HEK293 (cell line): ENCODE measurements at regions not wholly inside any gene's neighbourhood (a gene's known extent, or its start where the extent isn't known, plus 50 kb on each side); places are given as distances from the start of the nearest gene placed in this dataset.

Source experiments
- CTCF ChIA-PET: fragments of 350-600 bp; formaldehyde crosslinking; extraction: SDS; loops from one replicate; lab custom pipeline; 2021; ENCODE audit warnings: antibody characterized with exemption; lab: Yijun Ruan, JAX
- POLR2A ChIA-PET: fragments of 300-600 bp; formaldehyde crosslinking; extraction: SDS; loops from one replicate; lab custom pipeline; 2020; ENCODE audit warnings: antibody characterized with exemption, inconsistent platforms; lab: Yijun Ruan, JAX
- H3K27ac ChIP-seq: fragments of 200-500 bp; sonication (Bioruptor generic); 2 replicates; pipeline ENCODE4 v1.5.1; 2014; ENCODE audit warnings: low read depth, low read length, control low read depth, inconsistent platforms; ENCODE audit errors: extremely low read depth
- H3K36me3 ChIP-seq, 2 experiments: fragments of 200-500 bp in 1 of 2; sonication (Bioruptor generic) in 1 of 2; 1 replicate in 1 of 2; 2 replicates in 1 of 2; pipeline ENCODE4 v1.5.1; 2014 to 2017; ENCODE audit warnings: inconsistent platforms in 2 of 2, low read length in 2 of 2; ENCODE audit not compliant: control insufficient read depth in 2 of 2, insufficient read depth in 1 of 2
- H3K4me1 ChIP-seq: fragments of 200-500 bp; sonication (Bioruptor generic); 2 replicates; pipeline ENCODE4 v1.5.1; 2014; ENCODE audit warnings: mild to moderate bottlenecking, low read length, inconsistent platforms; ENCODE audit not compliant: control insufficient read depth, insufficient read depth
- H3K4me3 ChIP-seq: 2 replicates; pipeline ENCODE4 v1.5.1; 2011; ENCODE audit warnings: low read depth, mild to moderate bottlenecking, control low read depth, low read length, moderate library complexity
- H3K9me3 ChIP-seq: fragments of 200-500 bp; sonication (Bioruptor generic); 2 replicates; pipeline ENCODE4 v1.5.1; 2014; ENCODE audit warnings: low read depth, low read length, inconsistent platforms; ENCODE audit not compliant: control insufficient read depth, insufficient read depth
- BCL11B ChIP-seq: fragments of 450-650 bp; formaldehyde crosslinking; IDR thresholded peaks from 2 replicates; pipeline ENCODE4 v1.5.1; 2016; ENCODE audit warnings: low read depth, missing biosample characterization, missing genetic modification characterization
- KLF9 ChIP-seq: fragments of 450-650 bp; formaldehyde crosslinking; IDR thresholded peaks from 2 replicates; pipeline ENCODE4 v1.5.1; 2016; ENCODE audit warnings: missing biosample characterization, missing genetic modification characterization, low read depth
- SETDB1 ChIP-seq: IDR thresholded peaks from one replicate; pipeline ENCODE4 v1.6.1; 2017; ENCODE audit warnings: mild to moderate bottlenecking, low read length, moderate library complexity, mixed read lengths; ENCODE audit not compliant: insufficient read length
- TRIM28 ChIP-seq: IDR thresholded peaks from 2 replicates; pipeline ENCODE4 v1.6.1; 2011; ENCODE audit warnings: low read length, control low read depth, borderline replicate concordance
- ZBTB17 ChIP-seq: fragments of 450-650 bp; formaldehyde crosslinking; IDR thresholded peaks from 2 replicates; pipeline ENCODE4 v1.5.1; 2016; ENCODE audit warnings: missing biosample characterization, missing genetic modification characterization
- ZBTB48 ChIP-seq: fragments of 450-650 bp; formaldehyde crosslinking; IDR thresholded peaks from 2 replicates; pipeline ENCODE4 v1.5.1; 2016; ENCODE audit warnings: missing biosample characterization, missing genetic modification characterization
- ZNF18 ChIP-seq: fragments of 450-650 bp; formaldehyde crosslinking; IDR thresholded peaks from 2 replicates; pipeline ENCODE4 v1.5.1; 2016; ENCODE audit warnings: missing biosample characterization, missing genetic modification characterization
- ZNF223 ChIP-seq: fragments of 450-650 bp; formaldehyde crosslinking; IDR thresholded peaks from 2 replicates; pipeline ENCODE4 v1.5.1; 2016; ENCODE audit warnings: missing biosample characterization, missing genetic modification characterization
- ZNF248 ChIP-seq: fragments of 450-650 bp; formaldehyde crosslinking; IDR thresholded peaks from 2 replicates; pipeline ENCODE4 v1.5.1; 2017; ENCODE audit warnings: missing biosample characterization, missing genetic modification characterization
- ZNF324 ChIP-seq: fragments of 450-650 bp; formaldehyde crosslinking; IDR thresholded peaks from 2 replicates; pipeline ENCODE4 v1.5.1; 2016; ENCODE audit warnings: missing biosample characterization, missing genetic modification characterization
- ZNF404 ChIP-seq: fragments of 450-650 bp; formaldehyde crosslinking; IDR thresholded peaks from 2 replicates; pipeline ENCODE4 v1.5.1; 2017; ENCODE audit warnings: missing biosample characterization, missing genetic modification characterization
- ZNF513 ChIP-seq: fragments of 450-650 bp; IDR thresholded peaks from 2 replicates; pipeline ENCODE4 v1.5.1; 2018; ENCODE audit warnings: missing biosample characterization, missing genetic modification characterization
- ZNF514 ChIP-seq: fragments of 450-650 bp; formaldehyde crosslinking; IDR thresholded peaks from 2 replicates; pipeline ENCODE4 v1.5.1; 2016; ENCODE audit warnings: missing biosample characterization, missing genetic modification characterization
- ZNF530 ChIP-seq: fragments of 450-650 bp; formaldehyde crosslinking; IDR thresholded peaks from 2 replicates; pipeline ENCODE4 v1.5.1; 2016; ENCODE audit warnings: low read depth, missing biosample characterization, missing genetic modification characterization
- ZNF561 ChIP-seq: fragments of 450-650 bp; IDR thresholded peaks from 2 replicates; pipeline ENCODE4 v1.5.1; 2018; ENCODE audit warnings: missing biosample characterization, missing genetic modification characterization, borderline replicate concordance
- ZNF600 ChIP-seq: fragments of 450-650 bp; formaldehyde crosslinking; IDR thresholded peaks from 2 replicates; pipeline ENCODE4 v1.5.1; 2016; ENCODE audit warnings: missing biosample characterization, missing genetic modification characterization
- ZNF624 ChIP-seq: fragments of 450-650 bp; formaldehyde crosslinking; IDR thresholded peaks from 2 replicates; pipeline ENCODE4 v1.5.1; 2017; ENCODE audit warnings: missing biosample characterization, missing genetic modification characterization
- ZNF626 ChIP-seq: fragments of 450-650 bp; sonication (Bioruptor Pico); formaldehyde crosslinking; IDR thresholded peaks from 2 replicates; pipeline ENCODE4 v1.5.1; 2018; ENCODE audit warnings: missing biosample characterization, missing genetic modification characterization, inconsistent platforms
- ZNF776 ChIP-seq: fragments of 450-650 bp; formaldehyde crosslinking; IDR thresholded peaks from 2 replicates; pipeline ENCODE4 v1.5.0; 2017; ENCODE audit warnings: missing biosample characterization, missing genetic modification characterization, borderline replicate concordance
- ZSCAN4 ChIP-seq: fragments of 450-650 bp; formaldehyde crosslinking; IDR thresholded peaks from 2 replicates; pipeline ENCODE4 v1.5.1; 2017; ENCODE audit warnings: missing biosample characterization, missing genetic modification characterization
- TF ChIP-seq, protein P1 (sequence below): fragments of 450-650 bp; formaldehyde crosslinking; IDR thresholded peaks from 2 replicates; pipeline ENCODE4 v1.5.1; 2016; ENCODE audit warnings: missing biosample characterization, missing genetic modification characterization
- TF ChIP-seq, protein P2 (sequence below): fragments of 450-650 bp; formaldehyde crosslinking; IDR thresholded peaks from 2 replicates; pipeline ENCODE4; 2016; ENCODE audit warnings: missing biosample characterization, missing genetic modification characterization

- no peak overlapping the region for H3K27ac ChIP-seq
- TF ChIP-seq KLF9 (tag by site-specific recombination) (no peak), ZNF626 (tag by site-specific recombination) (no peak), ZBTB48 (tag by site-specific recombination) (no peak), ZNF404 (tag by site-specific recombination) (no peak), ZNF18 (tag by site-specific recombination) (no peak), ZNF561 (no peak), ZNF514 (tag by site-specific recombination) (no peak)
- TF ChIP-seq, all 188 proteins: peak for 0
- peaks cover 6% of the 10 kb centered on the region; the same call in 1 of the 2 replicates for H3K4me1 ChIP-seq
These were observed 122.5 kb downstream of the MAIP1 start for GRCh38 chr2:200077838-200078237.

GRCh38 chr2:200079356-200079755 is 124.0 kb downstream of the MAIP1 start:
- ChIA-PET CTCF (interaction anchor here (0.5 to 0.6 kb wide), 2 partner anchors 409 to 1655 kb away, joined by 3 to 4 read pairs; no protein-coding TSS in a partner anchor), POLR2A (no interaction called here)
- no peaks in the 10 kb centered on the region for H3K9me3 ChIP-seq
- H3K4me3 ChIP-seq, result no peak overlapping the region
- H3K4me1 ChIP-seq, result peaks cover 6% of the 10 kb centered on the region; the same call in 1 of the 2 replicates
- no peak overlapping the region for H3K27ac ChIP-seq
- no peaks in the 10 kb centered on the region for H3K36me3 ChIP-seq
- TF ChIP-seq, protein P1, sequence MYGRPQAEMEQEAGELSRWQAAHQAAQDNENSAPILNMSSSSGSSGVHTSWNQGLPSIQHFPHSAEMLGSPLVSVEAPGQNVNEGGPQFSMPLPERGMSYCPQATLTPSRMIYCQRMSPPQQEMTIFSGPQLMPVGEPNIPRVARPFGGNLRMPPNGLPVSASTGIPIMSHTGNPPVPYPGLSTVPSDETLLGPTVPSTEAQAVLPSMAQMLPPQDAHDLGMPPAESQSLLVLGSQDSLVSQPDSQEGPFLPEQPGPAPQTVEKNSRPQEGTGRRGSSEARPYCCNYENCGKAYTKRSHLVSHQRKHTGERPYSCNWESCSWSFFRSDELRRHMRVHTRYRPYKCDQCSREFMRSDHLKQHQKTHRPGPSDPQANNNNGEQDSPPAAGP (tag by site-specific recombination), result no peak
- TF ChIP-seq ZBTB17 (no peak), ZNF324 (tag by site-specific recombination) (no peak), ZSCAN4 (tag by site-specific recombination) (no peak), ZNF561 (no peak), ZBTB48 (tag by site-specific recombination) (no peak), TRIM28 (0 out of 2 replicates have a peak, but pooled peaks have one; percentile 41), SETDB1 (peak; percentile 36), ZNF624 (no peak)

More at GRCh38 chr2:200077838-200078237, 122.5 kb downstream of the MAIP1 start:
- ChIA-PET CTCF (no interaction called here), POLR2A (no interaction called here)
- H3K4me3 ChIP-seq, result no peak overlapping the region
- no peaks in the 10 kb centered on the region for H3K9me3 ChIP-seq
- H3K36me3 ChIP-seq, result no peaks in the 10 kb centered on the region

GRCh38 chr2:200081236-200081635 is 125.9 kb downstream of the MAIP1 start:
- POLR2A ChIA-PET, result no interaction called here
- H3K9me3 ChIP-seq, result no peaks in the 10 kb centered on the region
- CTCF ChIA-PET, result no interaction called here

More at GRCh38 chr2:200081236-200081635, 125.9 kb downstream of the MAIP1 start:
- no peak overlapping the region for H3K27ac ChIP-seq
- peaks cover 6% of the 10 kb centered on the region; the same call in 1 of the 2 replicates for H3K4me1 ChIP-seq
- no peak overlapping the region for H3K4me3 ChIP-seq
- TF ChIP-seq ZNF248 (no peak), ZNF600 (tag by site-specific recombination) (no peak), ZNF223 (no peak), ZNF776 (tag by site-specific recombination) (no peak), ZNF530 (tag by site-specific recombination) (no peak), BCL11B (no peak), ZNF513 (tag by site-specific recombination) (no peak)
- TF ChIP-seq, protein P2, sequence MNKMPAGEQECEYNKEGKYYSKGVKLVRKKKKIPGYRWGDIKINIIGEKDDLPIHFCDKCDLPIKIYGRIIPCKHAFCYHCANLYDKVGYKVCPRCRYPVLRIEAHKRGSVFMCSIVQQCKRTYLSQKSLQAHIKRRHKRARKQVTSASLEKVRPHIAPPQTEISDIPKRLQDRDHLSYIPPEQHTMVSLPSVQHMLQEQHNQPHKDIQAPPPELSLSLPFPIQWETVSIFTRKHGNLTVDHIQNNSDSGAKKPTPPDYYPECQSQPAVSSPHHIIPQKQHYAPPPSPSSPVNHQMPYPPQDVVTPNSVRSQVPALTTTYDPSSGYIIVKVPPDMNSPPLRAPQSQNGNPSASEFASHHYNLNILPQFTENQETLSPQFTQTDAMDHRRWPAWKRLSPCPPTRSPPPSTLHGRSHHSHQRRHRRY (tag by site-specific recombination), result no peak
- H3K36me3 ChIP-seq, result no peaks in the 10 kb centered on the region
